MCF 10A (cell line): ENCODE measurements at regions not wholly inside any gene's neighbourhood (a gene's known extent, or its start where the extent isn't known, plus 50 kb on each side); places are given as distances from the start of the nearest gene placed in this dataset.

Experiments
- BruUV-seq: library from RNA; stranded (reverse); fragments of 400-500 nt; replicated peaks from 2 replicates; lab custom pipeline; 2021; lab: Mats Ljungman, UMichigan
- CTCF ChIA-PET: fragments of 300-600 bp; sonication (Branson Sonifier 250); formaldehyde crosslinking; extraction: SDS; loops from one replicate; lab custom pipeline; 2021; ENCODE audit warnings: antibody characterized with exemption, inconsistent platforms; lab: Yijun Ruan, JAX
- POLR2A ChIA-PET: fragments of 300-600, 350-650 bp; sonication (Branson Sonifier 250); formaldehyde crosslinking; extraction: SDS; loops from one replicate; lab custom pipeline; 2020; ENCODE audit warnings: antibody characterized with exemption, inconsistent platforms; lab: Yijun Ruan, JAX
- DNase-seq: peaks from one replicate; pipeline ENCODE4 v3.0.0-alpha.2; 2018; ENCODE audit not compliant: unreplicated experiment
- H3K27ac Mint-ChIP-seq: one replicate; pipeline ENCODE4 v1.8.0; 2022; ENCODE audit warnings: mild to moderate bottlenecking, low read depth, mixed read lengths; ENCODE audit not compliant: unreplicated experiment
- H3K27me3 Mint-ChIP-seq: one replicate; pipeline ENCODE4 v1.8.0; 2022; ENCODE audit warnings: mixed read lengths; ENCODE audit not compliant: insufficient read depth, unreplicated experiment
- H3K36me3 Mint-ChIP-seq: one replicate; pipeline ENCODE4 v1.8.0; 2022; ENCODE audit warnings: mild to moderate bottlenecking, moderate library complexity, mixed read lengths; ENCODE audit not compliant: insufficient read depth, unreplicated experiment
- H3K4me1 Mint-ChIP-seq: one replicate; pipeline ENCODE4 v1.8.0; 2022; ENCODE audit warnings: mixed read lengths; ENCODE audit not compliant: insufficient read depth, unreplicated experiment
- H3K4me3 Mint-ChIP-seq: one replicate; pipeline ENCODE4 v1.8.0; 2022; ENCODE audit warnings: mild to moderate bottlenecking, moderate library complexity, mixed read lengths; ENCODE audit not compliant: unreplicated experiment
- H3K9me3 Mint-ChIP-seq: one replicate; pipeline ENCODE4 v1.8.0; 2022; ENCODE audit warnings: mixed read lengths; ENCODE audit not compliant: unreplicated experiment
- intact Hi-C: fragments of 100-400 bp; cut with micrococcal nuclease; formaldehyde crosslinking; loops from 2 replicates; pipeline ENCODE4 v1.14.1; 2022
- TF ChIP-seq, protein P1 (sequence below): fragments of 200-600 bp; IDR thresholded peaks from one replicate; pipeline ENCODE4 v1.8.0; 2022; ENCODE audit warnings: antibody characterized with exemption, mild to moderate bottlenecking; ENCODE audit not compliant: unreplicated experiment

DNA sequence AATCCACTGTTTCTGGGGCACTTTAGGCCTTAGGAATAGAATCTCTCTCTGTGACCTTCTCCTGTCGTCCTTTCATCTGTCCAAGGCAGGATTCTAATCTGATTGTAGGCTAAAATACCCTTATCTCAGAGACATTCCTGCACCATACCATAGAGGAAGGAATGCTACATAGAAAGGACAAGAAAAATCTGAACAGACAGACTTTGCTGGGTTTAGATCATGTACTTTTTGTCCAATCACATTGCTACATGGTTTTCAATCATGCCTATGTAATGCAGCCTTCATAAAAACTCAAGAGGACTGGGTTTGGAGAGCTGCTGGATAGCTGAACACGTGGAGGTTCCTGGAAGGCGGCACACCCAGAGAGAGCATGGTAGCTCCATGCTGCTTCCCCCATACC lies 378.5 kb upstream of the SEMA6D start:
- Mint-ChIP-seq H3K36me3 (no peaks in the 10 kb centered on the region), H3K9me3 (no peaks in the 10 kb centered on the region), H3K27ac (no peak overlapping the region), H3K4me1 (no peaks in the 10 kb centered on the region), H3K4me3 (no peak overlapping the region), H3K27me3 (no peaks in the 10 kb centered on the region)
- DNase-seq, result no peak
- intact Hi-C loops, result no loop called here
- CTCF ChIA-PET, result no interaction called here
- TF ChIP-seq, protein P1, sequence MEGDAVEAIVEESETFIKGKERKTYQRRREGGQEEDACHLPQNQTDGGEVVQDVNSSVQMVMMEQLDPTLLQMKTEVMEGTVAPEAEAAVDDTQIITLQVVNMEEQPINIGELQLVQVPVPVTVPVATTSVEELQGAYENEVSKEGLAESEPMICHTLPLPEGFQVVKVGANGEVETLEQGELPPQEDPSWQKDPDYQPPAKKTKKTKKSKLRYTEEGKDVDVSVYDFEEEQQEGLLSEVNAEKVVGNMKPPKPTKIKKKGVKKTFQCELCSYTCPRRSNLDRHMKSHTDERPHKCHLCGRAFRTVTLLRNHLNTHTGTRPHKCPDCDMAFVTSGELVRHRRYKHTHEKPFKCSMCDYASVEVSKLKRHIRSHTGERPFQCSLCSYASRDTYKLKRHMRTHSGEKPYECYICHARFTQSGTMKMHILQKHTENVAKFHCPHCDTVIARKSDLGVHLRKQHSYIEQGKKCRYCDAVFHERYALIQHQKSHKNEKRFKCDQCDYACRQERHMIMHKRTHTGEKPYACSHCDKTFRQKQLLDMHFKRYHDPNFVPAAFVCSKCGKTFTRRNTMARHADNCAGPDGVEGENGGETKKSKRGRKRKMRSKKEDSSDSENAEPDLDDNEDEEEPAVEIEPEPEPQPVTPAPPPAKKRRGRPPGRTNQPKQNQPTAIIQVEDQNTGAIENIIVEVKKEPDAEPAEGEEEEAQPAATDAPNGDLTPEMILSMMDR, result no peak
- BruUV-seq, result no TSS peak
- POLR2A ChIA-PET, result no interaction called here

GRCh38 chr15:47339800-47340570 lies 377.3 kb upstream of the SEMA6D start:
- no peak overlapping the region for H3K4me3 Mint-ChIP-seq
- H3K27me3 Mint-ChIP-seq, result no peaks in the 10 kb centered on the region
- no peaks in the 10 kb centered on the region for H3K4me1 Mint-ChIP-seq
- ChIA-PET CTCF (interaction anchor here (0.6 kb wide), 2 partner anchors 507 to 708 kb away, joined by 3 read pairs; no protein-coding TSS in a partner anchor), POLR2A (interaction anchor here (0.9 to 1.5 kb wide), 2 partner anchors 8 to 35 kb away, joined by 3 read pairs; no protein-coding TSS in a partner anchor)
- no peaks in the 10 kb centered on the region for H3K9me3 Mint-ChIP-seq
- intact Hi-C loops, result no loop called here
- DNase-seq, result no peak
- no TSS peak for BruUV-seq
- TF ChIP-seq, protein P1, result no peak
- no peaks in the 10 kb centered on the region for H3K36me3 Mint-ChIP-seq
- no peak overlapping the region for H3K27ac Mint-ChIP-seq

- DNase-seq, result no peak
- no TSS peak for BruUV-seq
- intact Hi-C loops, result no loop called here
- CTCF ChIA-PET, result interaction anchor here (0.6 kb wide), 1 partner anchor 708 kb away, joined by 3 read pairs; no protein-coding TSS in a partner anchor
- no peaks in the 10 kb centered on the region for H3K9me3 Mint-ChIP-seq
- H3K27me3 Mint-ChIP-seq, result no peaks in the 10 kb centered on the region
- no peaks in the 10 kb centered on the region for H3K36me3 Mint-ChIP-seq
- POLR2A ChIA-PET, result interaction anchor here (0.9 to 1.5 kb wide), 2 partner anchors 9 to 36 kb away, joined by 3 read pairs; no protein-coding TSS in a partner anchor
- TF ChIP-seq, protein P1, result no peak
- no peak overlapping the region for H3K27ac Mint-ChIP-seq
- H3K4me3 Mint-ChIP-seq, result no peak overlapping the region
- H3K4me1 Mint-ChIP-seq, result no peaks in the 10 kb centered on the region
Observed at GRCh38 chr15:47340571-47340920, 376.8 kb upstream of the SEMA6D start.

- no TSS peak for BruUV-seq
- no peak overlapping the region for H3K27ac Mint-ChIP-seq
- no peaks in the 10 kb centered on the region for H3K4me1 Mint-ChIP-seq
- intact Hi-C loops, result no loop called here
- POLR2A ChIA-PET, result interaction anchor here (0.6 kb wide), 2 partner anchors 13 to 90 kb away, joined by 3 read pairs; no protein-coding TSS in a partner anchor
- H3K27me3 Mint-ChIP-seq, result no peaks in the 10 kb centered on the region
- TF ChIP-seq, protein P1, result no peak
- H3K36me3 Mint-ChIP-seq, result no peaks in the 10 kb centered on the region
- DNase-seq, result peak; percentile 0
- H3K4me3 Mint-ChIP-seq, result no peak overlapping the region
- CTCF ChIA-PET, result no interaction called here
- no peaks in the 10 kb centered on the region for H3K9me3 Mint-ChIP-seq
Observed at GRCh38 chr15:47349179-47349578, 368.1 kb upstream of the SEMA6D start.
